Heart left ventricle (tissue), 16 donors: ENCODE measurements at regions not wholly inside any gene's neighbourhood (a gene's known extent, or its start where the extent isn't known, plus 50 kb on each side); places are given as distances from the start of the nearest gene placed in this dataset.

Experiments
- ATAC-seq, 4 donors: fragments of 200-7000 bp; cut with Tn5 transposase; one replicate each; pipeline ENCODE4 v1.9.1; 2020 to 2022; ENCODE audit warnings: moderate library complexity in 4 of 4, mild to moderate bottlenecking in 3 of 4, moderate number of reproducible peaks in 1 of 4
- DNase-seq, 5 donors: peaks; one replicate each; pipeline ENCODE4 v3.0.0-alpha.2; 2020
- H3K27ac ChIP-seq, 12 donors: fragments of 200-600 bp; sonication (generic) in 4 of 12; one replicate each; pipeline versions ENCODE4 v1.5.0 to v1.8.0; 2016 to 2022; ENCODE audit warnings: mild to moderate bottlenecking in 2 of 12
- H3K27me3 ChIP-seq, 9 donors: fragments of 200-600 bp; sonication (generic) in 2 of 9; one replicate each; pipeline versions ENCODE4 v1.5.1 to v1.8.0; 2016 to 2022; ENCODE audit warnings: mild to moderate bottlenecking in 3 of 9
- H3K36me3 ChIP-seq, 9 donors: fragments of 200-600 bp; sonication (generic) in 2 of 9; one replicate each; pipeline versions ENCODE4 v1.5.0 to v1.8.0; 2018 to 2022; ENCODE audit warnings: mild to moderate bottlenecking in 2 of 9
- H3K4me1 ChIP-seq, 12 donors: fragments of 200-600 bp; sonication (generic) in 4 of 12; one replicate each; pipeline versions ENCODE4 v1.5.0 to v1.8.0; 2016 to 2022; ENCODE audit warnings: mild to moderate bottlenecking in 3 of 12
- H3K4me3 ChIP-seq, 12 donors: fragments of 200-600 bp; sonication (generic) in 4 of 12; one replicate each; pipeline versions ENCODE4 v1.5.0 to v1.8.0; 2017 to 2022; ENCODE audit warnings: mild to moderate bottlenecking in 9 of 12, moderate library complexity in 4 of 12
- H3K9me3 ChIP-seq, 12 donors: fragments of 200-600 bp; sonication (generic) in 4 of 12; one replicate each; pipeline versions ENCODE4 v1.5.0 to v1.8.0; 2016 to 2022; ENCODE audit warnings: mild to moderate bottlenecking in 1 of 12
- POLR2A ChIP-seq, 2 donors: fragments of 450-650 bp; IDR thresholded peaks; one replicate each; pipeline ENCODE4 v1.6.1; 2017; ENCODE audit warnings: antibody characterized with exemption in 2 of 2, mild to moderate bottlenecking in 2 of 2, moderate library complexity in 2 of 2
- WGBS, 4 donors: extraction: QIAGEN DNeasy Blood & Tissue Kit in 2 of 4; methylation state at CpG; one replicate each; pipeline versions ENCODE4 v1.1.5 to v1.1.7; 2013 to 2018; 5-methylcytosine and 5-hydroxymethylcytosine counted together
- intact Hi-C, 10 donors: fragments of 100-400 bp; cut with DNase I; formaldehyde crosslinking; loops; one replicate each; pipeline versions ENCODE4 v1.11.1 to v1.14.2; 2022
- TF ChIP-seq, protein P1 (sequence below), 12 donors: fragments of 200-600 bp; sonication (generic) in 4 of 12; IDR thresholded peaks; one replicate each; pipeline versions ENCODE4 v1.5.0 to v1.8.0; 2018 to 2022; ENCODE audit warnings: antibody characterized with exemption in 12 of 12, mild to moderate bottlenecking in 5 of 12
- donor health status: ischemic (EF 13 %, LVEDD 7.1; RV severe dilation, severe dysfunction).
- donor health status: healthy with polysubstance abuse.
- donor health status: DM: no; HTN: yes; CAD: no.
- donor health status: DM: no; HTN: no; CAD: no.
- donor health status: ischemic (EF 25% LVEDD 6.9; RV normal size, moderate dysfunction).
- donor health status: ischemic (EF 25% LVEDD 5.7; RV mildly dilated, moderate dysfunction).
- donor health status: healthy.
- donor health status: DM: yes; HTN: yes; CAD: no.
- donor health status: ischemic (EF 35%, LVEDD 5.7; RV mildly dilated, moderate dysfunction).
- donor health status: nonischemic (EF 11% LVEDD 7.7; RV severe dilation, severe dysfunction).
- donor health status: DM: yes; HTN: yes; CAD: no.
- donor health status: PGD.
- donor health status: ischemic (EF 29% LVEDD 5.4; RV normal size, mild dysfunction).
- donor health status: nonischemic (EF 23%, LVEDD 6.1; RV moderate dilation, normal function).

DNA sequence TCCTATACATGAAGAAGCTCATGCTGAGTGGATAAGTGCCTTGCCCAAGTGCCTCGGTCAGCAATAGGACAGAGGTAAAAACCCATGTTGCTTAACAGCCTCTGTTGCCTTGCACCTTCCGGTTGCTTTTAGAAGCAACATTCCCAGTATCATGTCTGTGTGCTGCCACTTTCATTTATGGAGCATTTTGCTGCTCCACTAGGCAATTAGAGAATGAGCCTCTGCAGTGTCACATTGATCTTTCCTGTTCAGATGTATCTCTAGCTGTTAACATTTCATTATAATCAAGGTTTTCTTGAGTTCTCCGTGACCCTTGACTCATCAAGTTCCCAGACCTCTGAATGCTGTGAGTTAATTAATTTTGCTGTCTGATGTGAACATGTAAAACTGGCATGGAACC, 134.5 kb upstream of the EPB41L3 start:
- 39 to 77% (median 66%) methylated on average over 3 of the region's 3 CpGs for WGBS, 4 donors
- H3K36me3 ChIP-seq = no peaks in the 10 kb centered on the region

DNA sequence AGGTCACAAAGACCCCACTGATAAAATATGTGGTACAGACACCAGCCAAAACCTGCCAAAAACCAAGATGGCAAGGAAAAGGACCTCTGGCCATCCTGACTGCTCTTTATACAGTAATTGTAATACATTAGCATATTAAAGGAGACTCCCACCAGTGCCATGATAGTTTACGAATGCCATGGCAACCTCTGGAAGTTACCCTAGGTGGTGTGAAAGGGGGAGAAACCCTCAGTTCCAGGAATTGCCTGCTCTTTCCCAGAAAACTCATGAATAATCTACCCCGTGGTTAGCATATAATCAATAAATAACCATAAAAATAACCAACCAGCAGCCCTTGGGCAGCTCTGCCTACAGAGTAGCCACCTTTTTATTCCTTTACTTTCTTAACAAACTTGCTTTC, 129.8 kb upstream of the EPB41L3 start:
- H3K4me1 ChIP-seq = no peaks in the 10 kb centered on the region
- no peak overlapping the region for H3K27ac ChIP-seq
- H3K27me3 ChIP-seq = peaks cover 0 to 4% (median 0%) of the 10 kb centered on the region in 9 donors
- no peak overlapping the region for H3K4me3 ChIP-seq
- 58 to 72% (median 67%) methylated on average over 2 of the region's 2 CpGs for WGBS, 4 donors
- H3K9me3 ChIP-seq = no peaks in the 10 kb centered on the region
- TF ChIP-seq, protein P1, sequence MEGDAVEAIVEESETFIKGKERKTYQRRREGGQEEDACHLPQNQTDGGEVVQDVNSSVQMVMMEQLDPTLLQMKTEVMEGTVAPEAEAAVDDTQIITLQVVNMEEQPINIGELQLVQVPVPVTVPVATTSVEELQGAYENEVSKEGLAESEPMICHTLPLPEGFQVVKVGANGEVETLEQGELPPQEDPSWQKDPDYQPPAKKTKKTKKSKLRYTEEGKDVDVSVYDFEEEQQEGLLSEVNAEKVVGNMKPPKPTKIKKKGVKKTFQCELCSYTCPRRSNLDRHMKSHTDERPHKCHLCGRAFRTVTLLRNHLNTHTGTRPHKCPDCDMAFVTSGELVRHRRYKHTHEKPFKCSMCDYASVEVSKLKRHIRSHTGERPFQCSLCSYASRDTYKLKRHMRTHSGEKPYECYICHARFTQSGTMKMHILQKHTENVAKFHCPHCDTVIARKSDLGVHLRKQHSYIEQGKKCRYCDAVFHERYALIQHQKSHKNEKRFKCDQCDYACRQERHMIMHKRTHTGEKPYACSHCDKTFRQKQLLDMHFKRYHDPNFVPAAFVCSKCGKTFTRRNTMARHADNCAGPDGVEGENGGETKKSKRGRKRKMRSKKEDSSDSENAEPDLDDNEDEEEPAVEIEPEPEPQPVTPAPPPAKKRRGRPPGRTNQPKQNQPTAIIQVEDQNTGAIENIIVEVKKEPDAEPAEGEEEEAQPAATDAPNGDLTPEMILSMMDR (IDR thresholded peaks at IDR 0.05) = no peak
- no peak for TF ChIP-seq POLR2A (IDR thresholded peaks at IDR 0.05)
- intact Hi-C loops = no loop called here
- H3K36me3 ChIP-seq = no peaks in the 10 kb centered on the region
- no peak for ATAC-seq
- DNase-seq = no peak

More for the DNA sequence above, 134.5 kb upstream of the EPB41L3 start:
- Histone ChIP-seq H3K4me3 (no peak overlapping the region), H3K9me3 (peaks cover 0 to 4% (median 0%) of the 10 kb centered on the region in 12 donors), H3K4me1 (no peaks in the 10 kb centered on the region), H3K27me3 (peaks cover 0 to 4% (median 0%) of the 10 kb centered on the region in 9 donors), H3K27ac (no peak overlapping the region)
- TF ChIP-seq, protein P1 (IDR thresholded peaks at IDR 0.05) = no peak
- TF ChIP-seq POLR2A (IDR thresholded peaks at IDR 0.05) = no peak
- DNase-seq (no peak), ATAC-seq (no peak)
- intact Hi-C loops = no loop called here

DNA sequence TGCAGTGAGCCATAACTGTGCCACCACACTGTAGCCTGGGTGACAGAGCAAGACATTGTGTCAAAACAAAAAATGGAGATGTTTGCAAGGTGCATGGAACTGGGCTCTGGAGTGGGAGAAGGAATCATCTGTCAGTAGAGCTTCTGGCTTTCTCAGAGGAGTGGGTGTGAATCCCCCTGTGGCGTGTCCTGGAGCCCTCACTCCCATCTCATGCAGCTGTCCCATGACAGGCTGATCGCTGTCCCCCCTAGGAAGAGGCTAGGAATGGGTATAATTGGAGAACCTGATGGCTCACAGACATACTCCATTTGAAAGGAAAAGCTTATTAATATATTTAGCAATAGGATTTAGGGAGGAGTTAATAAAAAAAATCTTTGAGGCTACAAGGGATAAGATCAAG, 125.8 kb upstream of the EPB41L3 start:
- ATAC-seq (no peak), DNase-seq (no peak)
- TF ChIP-seq, protein P1 (IDR thresholded peaks at IDR 0.05) = no peak
- no peak for TF ChIP-seq POLR2A (IDR thresholded peaks at IDR 0.05)
- Histone ChIP-seq H3K27ac (no peak overlapping the region), H3K27me3 (peaks cover 0 to 3% (median 0%) of the 10 kb centered on the region in 9 donors), H3K4me1 (no peaks in the 10 kb centered on the region), H3K9me3 (peaks cover 0 to 5% (median 0%) of the 10 kb centered on the region in 12 donors), H3K36me3 (no peaks in the 10 kb centered on the region), H3K4me3 (no peak overlapping the region)
- 80 to 91% (median 84%) methylated on average over 2 of the region's 2 CpGs for WGBS, 4 donors
- intact Hi-C loops = no loop called here

DNA sequence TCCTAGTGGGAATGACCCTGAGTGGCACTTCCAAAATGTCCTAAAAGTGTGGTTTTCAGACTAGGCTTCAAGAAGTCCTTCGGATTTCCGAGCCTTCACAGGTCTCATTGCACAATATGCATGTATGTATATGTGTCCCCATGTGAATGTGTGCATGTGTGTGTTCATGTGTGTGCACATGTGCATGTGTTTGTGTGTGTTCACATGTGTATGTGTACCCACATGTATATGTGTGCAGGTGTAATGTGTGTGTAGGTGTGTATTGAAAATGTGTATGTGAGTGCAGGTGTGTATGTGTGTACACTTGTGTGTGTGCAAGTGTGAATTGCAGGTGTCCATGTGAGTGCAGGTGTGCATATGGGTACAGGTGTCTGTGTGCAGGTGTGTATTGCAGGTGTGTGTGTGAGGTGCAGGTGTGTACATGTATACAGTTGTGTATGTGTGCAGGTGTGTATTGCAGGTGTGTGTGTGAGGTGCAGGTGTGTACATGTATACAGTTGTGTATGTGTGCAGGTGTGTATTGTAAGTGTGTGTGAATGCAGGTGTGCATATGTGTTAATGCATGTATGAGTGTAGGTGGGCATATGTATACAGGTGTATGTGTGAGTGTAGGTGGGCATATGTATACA, 124.4 kb upstream of the EPB41L3 start:
- no peak for ATAC-seq

More for the DNA sequence above, 124.4 kb upstream of the EPB41L3 start:
- DNase-seq = no peak
- intact Hi-C loops = no loop called here
- Histone ChIP-seq H3K36me3 (no peaks in the 10 kb centered on the region), H3K4me1 (no peaks in the 10 kb centered on the region), H3K27ac (no peak overlapping the region), H3K9me3 (peaks cover 0 to 5% (median 0%) of the 10 kb centered on the region in 12 donors), H3K27me3 (peaks cover 0 to 3% (median 0%) of the 10 kb centered on the region in 9 donors), H3K4me3 (no peak overlapping the region)
- no peak for TF ChIP-seq POLR2A (IDR thresholded peaks at IDR 0.05)
- TF ChIP-seq, protein P1 (IDR thresholded peaks at IDR 0.05) = no peak
- WGBS, 4 donors = 67 to 98% (median 74%) methylated on average over 2 of the region's 2 CpGs
